Thyroid gland (tissue), 4 donors: ENCODE measurements at regions not wholly inside any gene's neighbourhood (a gene's known extent, or its start where the extent isn't known, plus 50 kb on each side); places are given as distances from the start of the nearest gene placed in this dataset.

ENCODE experiments used
- DNase-seq, 2 donors: peaks; one replicate each; pipeline ENCODE4 v3.0.0-alpha.2; 2019
- H3K27ac ChIP-seq, 3 donors: fragments of 200-600 bp; sonication (generic); 1 replicate in 2 of 3; 2 replicates in 1 of 3; pipeline ENCODE4 v1.5.1; 2016 to 2019; ENCODE audit warnings: mild to moderate bottlenecking in 1 of 3, moderate library complexity in 1 of 3
- H3K27me3 ChIP-seq: fragments of 200-600 bp; sonication (generic); one replicate; pipeline ENCODE4 v1.5.1; 2019
- H3K36me3 ChIP-seq, 2 donors: fragments of 200-600 bp; sonication (generic); one replicate each; pipeline ENCODE4 v1.5.1; 2016 to 2019
- H3K4me1 ChIP-seq, 2 donors: fragments of 200-600 bp; sonication (generic); one replicate each; pipeline ENCODE4 v1.5.1; 2017 to 2019
- H3K4me3 ChIP-seq, 3 donors: fragments of 200-600 bp; sonication (generic); replicated peaks in 1 of 3; 1 replicate in 2 of 3; 2 replicates in 1 of 3; pipeline ENCODE4 v1.5.1; 2016; ENCODE audit warnings: mild to moderate bottlenecking in 1 of 3
- H3K9me3 ChIP-seq: fragments of 200-600 bp; sonication (generic); one replicate; pipeline ENCODE4 v1.5.1; 2017
- POLR2A ChIP-seq, 2 donors: fragments of 450-650 bp; IDR thresholded peaks; one replicate each; pipeline ENCODE4 v1.6.1; 2017; ENCODE audit warnings: antibody characterized with exemption in 2 of 2, mild to moderate bottlenecking in 2 of 2, moderate library complexity in 1 of 2
- WGBS, 2 donors: methylation state at CpG; one replicate each; pipeline ENCODE4 v1.1.5; 2017; 5-methylcytosine and 5-hydroxymethylcytosine counted together
- intact Hi-C: fragments of 100-400 bp; cut with DNase I; formaldehyde crosslinking; loops from one replicate; pipeline ENCODE4 v1.15.1; 2023
- TF ChIP-seq, protein P1 (sequence below), 6 experiments: fragments of 200-600 bp in 3 of 6; fragments of 450-650 bp in 3 of 6; sonication (generic) in 3 of 6; IDR thresholded peaks; one replicate each; pipeline ENCODE4 v1.5.1; 2016 to 2019; ENCODE audit warnings: antibody characterized with exemption in 6 of 6, mild to moderate bottlenecking in 2 of 6, inconsistent platforms in 1 of 6, moderate library complexity in 1 of 6

- no peaks in the 10 kb centered on the region for H3K27me3 ChIP-seq
- H3K4me3 ChIP-seq: no peak overlapping the region
- no peaks in the 10 kb centered on the region for H3K9me3 ChIP-seq
- intact Hi-C loops: loop anchor here (10.0 kb wide), 1 partner anchor 130 kb away; no protein-coding TSS in a partner anchor
- H3K27ac ChIP-seq: peak overlapping the region in 2 of 3 donors; percentile 52 to 70
- H3K4me1 ChIP-seq: peaks cover 6 to 19% of the 10 kb centered on the region in 2 donors
- 20 to 48% methylated on average over 5 of the region's 5 CpGs for WGBS, 2 donors
- no peaks in the 10 kb centered on the region for H3K36me3 ChIP-seq
- DNase-seq: peak; percentile 98
- TF ChIP-seq, protein P1, sequence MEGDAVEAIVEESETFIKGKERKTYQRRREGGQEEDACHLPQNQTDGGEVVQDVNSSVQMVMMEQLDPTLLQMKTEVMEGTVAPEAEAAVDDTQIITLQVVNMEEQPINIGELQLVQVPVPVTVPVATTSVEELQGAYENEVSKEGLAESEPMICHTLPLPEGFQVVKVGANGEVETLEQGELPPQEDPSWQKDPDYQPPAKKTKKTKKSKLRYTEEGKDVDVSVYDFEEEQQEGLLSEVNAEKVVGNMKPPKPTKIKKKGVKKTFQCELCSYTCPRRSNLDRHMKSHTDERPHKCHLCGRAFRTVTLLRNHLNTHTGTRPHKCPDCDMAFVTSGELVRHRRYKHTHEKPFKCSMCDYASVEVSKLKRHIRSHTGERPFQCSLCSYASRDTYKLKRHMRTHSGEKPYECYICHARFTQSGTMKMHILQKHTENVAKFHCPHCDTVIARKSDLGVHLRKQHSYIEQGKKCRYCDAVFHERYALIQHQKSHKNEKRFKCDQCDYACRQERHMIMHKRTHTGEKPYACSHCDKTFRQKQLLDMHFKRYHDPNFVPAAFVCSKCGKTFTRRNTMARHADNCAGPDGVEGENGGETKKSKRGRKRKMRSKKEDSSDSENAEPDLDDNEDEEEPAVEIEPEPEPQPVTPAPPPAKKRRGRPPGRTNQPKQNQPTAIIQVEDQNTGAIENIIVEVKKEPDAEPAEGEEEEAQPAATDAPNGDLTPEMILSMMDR (IDR thresholded peaks at IDR 0.05): peak in 1 of 6 experiments; percentile 8
- TF ChIP-seq POLR2A (IDR thresholded peaks at IDR 0.05): no peak
Measured at GRCh38 chr18:75635096-75635495, 207.6 kb upstream of the SMIM21 start.

DNA sequence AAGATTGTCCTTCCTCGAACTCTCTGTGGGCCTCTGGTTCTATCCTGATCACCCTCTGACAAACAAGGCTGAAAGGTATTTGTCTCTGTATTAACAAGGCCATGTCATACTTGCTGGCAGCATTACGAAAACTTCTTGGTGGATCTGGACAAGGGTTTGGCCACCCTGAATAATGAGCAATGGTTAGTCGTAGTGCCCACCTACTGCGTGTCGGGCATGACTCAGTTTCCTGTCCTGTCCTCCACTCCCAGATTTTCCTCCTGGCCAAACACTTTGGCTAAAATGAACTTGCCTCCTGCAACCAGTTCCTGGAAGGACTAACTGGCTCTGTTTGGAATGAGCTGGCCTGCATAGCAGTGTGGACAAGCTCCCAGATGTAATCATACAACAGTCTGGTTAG is 198.5 kb upstream of the SMIM21 start:
- whole genome bisulfite sequencing, 2 donors: 90 to 95% methylated on average over 5 of the region's 5 CpGs
- Histone ChIP-seq H3K4me3 (no peak overlapping the region), H3K4me1 (no peaks in the 10 kb centered on the region), H3K9me3 (no peaks in the 10 kb centered on the region), H3K27ac (no peak overlapping the region), H3K36me3 (no peaks in the 10 kb centered on the region), H3K27me3 (no peaks in the 10 kb centered on the region)
- no peak for DNase-seq
- TF ChIP-seq, protein P1 (IDR thresholded peaks at IDR 0.05): no peak
- TF ChIP-seq POLR2A (IDR thresholded peaks at IDR 0.05): no peak
- intact Hi-C loops: no loop called here

DNA sequence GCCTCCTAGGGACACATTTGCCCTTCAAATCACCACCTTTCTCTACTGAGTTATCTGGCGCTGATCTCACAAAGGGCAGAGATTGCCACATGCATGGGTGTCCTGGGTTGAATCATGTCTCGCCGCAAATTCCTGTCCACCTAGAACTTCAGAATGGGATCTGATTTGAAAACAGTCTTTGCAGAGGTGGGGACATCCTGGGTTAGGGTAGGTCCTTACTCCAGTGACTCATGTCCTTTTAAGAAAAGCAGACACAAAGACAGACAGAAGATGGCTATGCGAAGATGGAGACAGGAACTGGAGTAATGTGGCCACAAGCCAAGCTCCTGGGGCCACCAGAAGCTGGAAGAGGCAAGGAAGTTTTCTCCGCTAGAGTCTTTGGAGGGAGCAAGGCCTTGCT is 197.4 kb upstream of the SMIM21 start:
- no peaks in the 10 kb centered on the region for H3K4me1 ChIP-seq
- DNase-seq: no peak

GRCh38 chr18:75621818-75622217 is 194.3 kb upstream of the SMIM21 start:
- no peak for TF ChIP-seq POLR2A (IDR thresholded peaks at IDR 0.05)
- H3K36me3 ChIP-seq: no peaks in the 10 kb centered on the region
- H3K9me3 ChIP-seq: no peaks in the 10 kb centered on the region
- no peak for DNase-seq
- no peaks in the 10 kb centered on the region for H3K27me3 ChIP-seq
- H3K27ac ChIP-seq: no peak overlapping the region
- H3K4me3 ChIP-seq: no peak overlapping the region
- no peaks in the 10 kb centered on the region for H3K4me1 ChIP-seq
- intact Hi-C loops: no loop called here
- 87% methylated on average over 14 of the region's 14 CpGs for WGBS, 2 donors

More for the DNA sequence above, 197.4 kb upstream of the SMIM21 start:
- H3K9me3 ChIP-seq: no peaks in the 10 kb centered on the region
- no peaks in the 10 kb centered on the region for H3K27me3 ChIP-seq
- TF ChIP-seq, protein P1 (IDR thresholded peaks at IDR 0.05): no peak
- TF ChIP-seq POLR2A (IDR thresholded peaks at IDR 0.05): no peak
- no peak overlapping the region for H3K27ac ChIP-seq
- intact Hi-C loops: no loop called here
- no peaks in the 10 kb centered on the region for H3K36me3 ChIP-seq
- 98% methylated on average over 5 of the region's 5 CpGs for WGBS, 2 donors
- H3K4me3 ChIP-seq: no peak overlapping the region

GRCh38 chr18:75618146-75618545 is 190.6 kb upstream of the SMIM21 start:
- intact Hi-C loops: no loop called here
- DNase-seq: no peak
- no peaks in the 10 kb centered on the region for H3K4me1 ChIP-seq
- no peak overlapping the region for H3K4me3 ChIP-seq
- no peaks in the 10 kb centered on the region for H3K9me3 ChIP-seq
- TF ChIP-seq, protein P1 (IDR thresholded peaks at IDR 0.05): no peak
- TF ChIP-seq POLR2A (IDR thresholded peaks at IDR 0.05): no peak
- H3K36me3 ChIP-seq: no peaks in the 10 kb centered on the region
- no peaks in the 10 kb centered on the region for H3K27me3 ChIP-seq
- no peak overlapping the region for H3K27ac ChIP-seq
- WGBS, 2 donors: 93 to 96% methylated on average over 4 of the region's 4 CpGs

- intact Hi-C loops: no loop called here
- Histone ChIP-seq H3K9me3 (no peaks in the 10 kb centered on the region), H3K4me1 (no peaks in the 10 kb centered on the region), H3K4me3 (no peak overlapping the region), H3K36me3 (no peaks in the 10 kb centered on the region), H3K27ac (no peak overlapping the region), H3K27me3 (no peaks in the 10 kb centered on the region)
- no peak for DNase-seq
- TF ChIP-seq, protein P1 (IDR thresholded peaks at IDR 0.05): no peak
- 45 to 54% methylated on average over 5 of the region's 5 CpGs for WGBS, 2 donors
Measured at GRCh38 chr18:75612456-75612855, 185.0 kb upstream of the SMIM21 start.
